ENCODE measurements at regions not wholly inside any gene's neighbourhood (a gene's known extent, or its start where the extent isn't known, plus 50 kb on each side); places are given as distances from the start of the nearest gene placed in this dataset.

GRCh38 chrY:17238406-17238805, 641.6 kb downstream of the CDY2B start:
- no peak for DNase-seq (ENCODE audit: extremely low read depth in 1 of 2, low read depth in 1 of 2)

- DNase-seq (ENCODE audit: extremely low read depth in 1 of 2, low read depth in 1 of 2): no peak
Measured at GRCh38 chrY:17235769-17236168, 644.3 kb downstream of the CDY2B start.

GRCh38 chrY:17233435-17234109, 646.4 kb downstream of the CDY2B start:
- DNase-seq (ENCODE audit: extremely low read depth in 1 of 2, low read depth in 1 of 2): no peak

- DNase-seq (ENCODE audit: extremely low read depth in 1 of 2, low read depth in 1 of 2): no peak
Measured at GRCh38 chrY:17231994-17232393, 648.0 kb downstream of the CDY2B start.

- DNase-seq (ENCODE audit: extremely low read depth in 1 of 2, low read depth in 1 of 2): no peak
Measured at GRCh38 chrY:17223502-17223901, 656.5 kb downstream of the CDY2B start.

GRCh38 chrY:17202395-17202794, 677.6 kb downstream of the CDY2B start:
- no peak for DNase-seq (ENCODE audit: extremely low read depth in 1 of 2, low read depth in 1 of 2)

- no peak for DNase-seq (ENCODE audit: extremely low read depth in 1 of 2, low read depth in 1 of 2)
Measured at GRCh38 chrY:17184299-17184698, 695.7 kb downstream of the CDY2B start.

- no peak for DNase-seq (ENCODE audit: extremely low read depth in 1 of 2, low read depth in 1 of 2)
Measured at GRCh38 chrY:17166881-17167280, 713.1 kb downstream of the CDY2B start.

GRCh38 chrY:17122166-17122565, 757.9 kb downstream of the CDY2B start:
- DNase-seq (ENCODE audit: extremely low read depth in 1 of 2, low read depth in 1 of 2): no peak

- no peak for DNase-seq (ENCODE audit: extremely low read depth in 1 of 2, low read depth in 1 of 2)
Measured at GRCh38 chrY:17085303-17085702, 794.7 kb downstream of the CDY2B start.

- DNase-seq (ENCODE audit: extremely low read depth in 1 of 2, low read depth in 1 of 2): no peak
Measured at GRCh38 chrY:17079887-17080286, 800.1 kb downstream of the CDY2B start.

- no peak for DNase-seq (ENCODE audit: extremely low read depth in 1 of 2, low read depth in 1 of 2)
Measured at GRCh38 chrY:17067307-17067706, 812.7 kb downstream of the CDY2B start.

- no peak for DNase-seq (ENCODE audit: extremely low read depth in 1 of 2, low read depth in 1 of 2)
Measured at GRCh38 chrY:17053041-17053440, 827.0 kb downstream of the CDY2B start.

GRCh38 chrY:17050374-17050773, 829.6 kb downstream of the CDY2B start:
- no peak for DNase-seq (ENCODE audit: extremely low read depth in 1 of 2, low read depth in 1 of 2)

GRCh38 chrY:17045124-17045523, 834.9 kb downstream of the CDY2B start:
- DNase-seq (ENCODE audit: extremely low read depth in 1 of 2, low read depth in 1 of 2): no peak

- DNase-seq (ENCODE audit: extremely low read depth in 1 of 2, low read depth in 1 of 2): no peak
Measured at GRCh38 chrY:17044723-17045122, 835.3 kb downstream of the CDY2B start.

GRCh38 chrY:17044272-17044671, 835.7 kb downstream of the CDY2B start:
- DNase-seq (ENCODE audit: extremely low read depth in 1 of 2, low read depth in 1 of 2): no peak

- DNase-seq (ENCODE audit: extremely low read depth in 1 of 2, low read depth in 1 of 2): no peak
Measured at GRCh38 chrY:17038439-17038838, 841.6 kb downstream of the CDY2B start.

GRCh38 chrY:17018126-17018525, 861.9 kb downstream of the CDY2B start:
- DNase-seq (ENCODE audit: extremely low read depth in 1 of 2, low read depth in 1 of 2): no peak

- no peak for DNase-seq (ENCODE audit: extremely low read depth in 1 of 2, low read depth in 1 of 2)
Measured at GRCh38 chrY:16993551-16993950, 886.5 kb downstream of the CDY2B start.

GRCh38 chrY:16981776-16982175, 898.2 kb downstream of the CDY2B start:
- DNase-seq (ENCODE audit: extremely low read depth in 1 of 2, low read depth in 1 of 2): no peak

- DNase-seq (ENCODE audit: extremely low read depth in 1 of 2, low read depth in 1 of 2): no peak
Measured at GRCh38 chrY:16959071-16959470, 920.9 kb downstream of the CDY2B start.

GRCh38 chrY:16947221-16947620, 932.8 kb downstream of the CDY2B start:
- DNase-seq (ENCODE audit: extremely low read depth in 1 of 2, low read depth in 1 of 2): no peak

All from stimulated activated CD8-positive, alpha-beta memory T cell treated with anti-CD3 and anti-CD28 coated beads, Interleukin-7, amount 100 ng/mL, for 48 hours (primary cell).